Activated CD4-positive, alpha-beta T cell treated with anti-CD3 and anti-CD28 coated beads for 24 hours (primary cell): ENCODE measurements at regions not wholly inside any gene's neighbourhood (a gene's known extent, or its start where the extent isn't known, plus 50 kb on each side); places are given as distances from the start of the nearest gene placed in this dataset.

ENCODE experiments used
- DNase-seq, 2 donors: peaks; one replicate each; pipeline ENCODE4 v3.0.0-alpha.2; 2020; ENCODE audit warnings: low read depth in 2 of 2

DNA sequence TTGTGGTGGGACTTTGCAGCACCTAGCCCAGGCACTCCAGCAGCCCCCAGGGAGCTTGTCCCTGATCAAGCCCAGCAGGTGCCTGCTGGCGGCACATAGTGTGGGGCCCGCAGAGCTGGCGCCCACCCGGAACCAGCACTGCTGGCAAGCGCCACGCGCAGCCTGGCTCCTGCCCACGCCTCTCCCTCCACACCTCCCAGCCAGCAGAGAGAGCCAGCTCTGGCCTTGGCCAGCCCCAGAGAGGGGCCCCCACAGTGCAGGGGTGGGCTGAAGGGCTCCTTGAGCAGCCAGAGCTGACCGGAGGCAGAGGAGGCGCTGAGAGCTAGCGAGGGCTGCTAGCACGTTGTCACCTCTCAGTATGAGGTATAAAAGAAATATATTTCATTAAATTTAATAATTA is 716.5 kb upstream of the MAP3K7 start:
- DNase-seq = no peak

GRCh38 chr6:91299544-91300491 is 712.9 kb upstream of the MAP3K7 start:
- DNase-seq = no peak

GRCh38 chr6:91298543-91299145 is 711.8 kb upstream of the MAP3K7 start:
- DNase-seq = no peak

- DNase-seq = no peak
These were observed 706.5 kb upstream of the MAP3K7 start for GRCh38 chr6:91293395-91293794.

DNA sequence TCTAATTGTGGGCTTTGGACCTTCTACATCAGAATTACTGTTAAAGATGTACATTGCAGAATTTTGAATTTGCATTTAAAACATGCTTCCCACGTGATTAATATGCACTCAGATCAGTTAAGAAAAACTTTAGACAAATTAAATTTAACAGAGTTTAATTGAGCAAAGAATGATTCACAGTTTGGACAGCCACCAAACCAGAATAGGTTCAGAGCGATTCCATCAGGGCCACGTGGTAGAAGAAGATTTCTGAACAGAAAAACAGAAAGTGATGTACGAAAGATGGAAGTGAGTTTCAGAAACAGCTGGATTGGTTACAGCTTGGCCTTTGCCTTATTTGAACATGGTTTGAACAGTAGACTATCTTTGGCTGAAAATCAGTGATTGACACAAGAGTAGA is 704.2 kb upstream of the MAP3K7 start:
- DNase-seq = no peak

DNA sequence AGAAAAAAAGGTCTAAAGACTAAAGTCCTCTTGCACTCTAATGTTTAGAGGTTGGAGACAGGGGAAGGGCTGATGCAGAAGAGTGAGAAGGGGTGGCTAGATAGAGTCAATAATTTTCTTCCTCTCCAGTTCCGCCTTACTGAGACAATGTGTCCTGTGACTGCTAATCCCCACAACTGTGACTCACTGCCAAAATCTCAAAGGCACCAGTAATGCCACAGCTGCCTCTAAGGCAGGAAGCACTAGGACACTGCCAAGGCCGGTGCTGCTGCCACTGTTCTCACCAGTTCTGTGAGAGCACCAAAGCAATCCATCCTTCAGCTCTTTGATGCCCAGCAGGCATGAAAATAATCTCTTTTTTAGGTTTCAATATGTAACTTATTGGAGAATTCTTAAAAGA is 701.9 kb upstream of the MAP3K7 start:
- DNase-seq = no peak

GRCh38 chr6:91281901-91282300 is 695.0 kb upstream of the MAP3K7 start:
- no peak for DNase-seq

DNA sequence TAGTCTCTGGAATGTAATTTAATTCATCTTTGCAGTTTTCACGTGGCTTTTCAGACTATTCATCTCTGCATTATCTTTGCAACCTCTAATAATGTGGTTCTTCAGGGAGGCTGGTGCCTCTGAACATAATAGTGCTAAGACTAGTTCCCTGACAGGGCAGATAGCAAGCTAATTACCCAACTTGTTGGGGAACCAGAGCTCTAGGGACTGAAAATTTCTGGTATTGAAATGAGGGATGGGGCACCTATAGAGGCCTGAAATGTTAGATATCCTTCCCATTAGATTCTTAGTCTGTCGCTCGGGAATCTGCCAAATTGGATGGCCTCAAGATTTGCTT is 693.6 kb upstream of the MAP3K7 start:
- DNase-seq = no peak

DNA sequence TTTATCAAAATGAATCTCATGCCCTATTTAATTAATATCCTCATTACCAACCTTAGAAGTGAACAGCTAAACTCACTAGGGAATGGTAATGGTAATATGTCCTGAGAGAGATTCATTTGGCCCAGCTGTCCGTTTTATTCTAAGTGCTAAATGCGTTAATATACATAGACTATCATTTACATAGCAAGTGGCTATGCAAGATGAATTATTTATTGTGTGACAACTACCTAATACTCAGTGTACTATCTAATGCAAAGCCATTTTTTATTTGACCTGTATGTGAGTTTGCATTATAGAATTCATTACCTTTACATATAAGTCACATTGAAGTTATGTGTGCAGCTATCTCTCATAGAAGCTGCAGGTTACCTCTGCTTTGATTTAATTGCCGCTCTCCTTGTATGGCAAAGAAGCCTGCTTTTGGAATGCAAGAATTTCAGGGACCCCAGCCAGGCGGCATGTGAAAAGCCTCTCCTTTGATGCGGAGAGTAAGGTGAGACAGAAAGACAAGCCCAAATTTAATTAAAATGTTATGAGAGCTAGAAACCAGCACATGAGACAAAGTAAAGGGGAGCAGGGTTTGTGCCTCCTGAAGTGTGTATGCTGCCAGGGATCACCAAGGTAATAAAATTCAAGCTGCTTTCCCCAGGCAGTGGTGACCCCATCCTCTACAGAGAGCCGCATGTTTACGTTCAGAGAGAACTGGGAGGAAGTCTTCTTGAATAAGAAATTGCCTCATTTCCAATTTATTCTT is 693.0 kb upstream of the MAP3K7 start:
- no peak for DNase-seq

DNA sequence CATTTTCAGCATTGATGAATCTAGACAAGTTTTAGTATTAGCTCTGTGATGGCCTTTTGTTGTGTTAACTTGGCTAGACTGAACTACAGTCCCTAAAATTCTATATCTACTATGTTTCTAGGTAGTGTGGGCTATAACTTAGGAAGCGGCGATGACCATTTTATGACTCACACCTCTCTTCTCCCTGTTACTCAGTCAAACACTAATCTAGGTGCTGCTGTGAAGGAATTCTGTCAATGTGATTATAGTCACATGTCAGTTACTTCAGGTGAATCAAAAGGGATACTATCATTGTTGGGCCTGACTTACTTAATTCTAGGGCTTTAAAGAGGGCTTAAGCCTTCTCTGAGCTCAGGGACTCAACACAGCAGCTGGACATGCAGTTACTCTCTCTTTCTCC is 691.5 kb upstream of the MAP3K7 start:
- no peak for DNase-seq

DNA sequence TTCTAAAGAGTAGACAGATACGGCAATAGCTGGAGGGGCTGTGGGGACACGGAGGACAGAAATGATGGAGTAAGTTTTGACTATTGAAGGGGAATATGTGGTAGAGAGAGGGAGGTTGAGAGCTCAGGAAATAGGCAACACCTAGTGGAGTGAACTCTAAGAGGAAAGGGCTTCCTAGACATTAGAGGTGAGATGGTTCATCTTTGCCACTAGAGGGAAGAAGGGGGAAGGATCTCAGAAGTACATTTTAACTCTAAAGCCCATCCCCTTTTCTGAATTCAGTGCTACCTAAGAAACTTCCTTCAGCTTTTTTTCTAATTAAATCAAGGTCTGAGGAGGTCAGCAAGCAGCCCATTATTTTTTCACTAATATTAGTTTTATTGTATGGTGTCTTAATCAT is 689.4 kb upstream of the MAP3K7 start:
- no peak for DNase-seq

- no peak for DNase-seq
These were observed 686.9 kb upstream of the MAP3K7 start for GRCh38 chr6:91273729-91274128.

GRCh38 chr6:91271807-91272206 is 684.9 kb upstream of the MAP3K7 start:
- DNase-seq = no peak

DNA sequence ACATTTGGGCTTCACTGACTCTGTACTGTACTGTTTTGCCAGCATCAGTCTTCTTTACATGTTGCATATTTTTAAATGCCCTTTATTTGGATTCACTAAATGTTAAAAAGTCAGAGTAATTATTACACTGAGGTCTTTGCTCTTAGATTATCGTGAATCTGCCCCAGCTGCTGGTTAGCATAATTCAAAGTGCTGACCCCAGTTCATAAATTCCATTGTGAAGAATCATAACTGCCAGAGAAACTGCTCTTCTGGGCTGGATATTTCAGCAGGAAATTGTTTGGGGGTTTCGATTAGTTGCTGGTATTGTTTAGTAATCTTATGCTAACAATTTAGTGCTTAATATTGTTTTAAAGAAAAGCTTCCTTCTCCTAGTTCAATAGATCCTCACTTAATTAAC is 682.1 kb upstream of the MAP3K7 start:
- no peak for DNase-seq

- no peak for DNase-seq
These were observed 680.4 kb upstream of the MAP3K7 start for GRCh38 chr6:91267246-91267645.

DNA sequence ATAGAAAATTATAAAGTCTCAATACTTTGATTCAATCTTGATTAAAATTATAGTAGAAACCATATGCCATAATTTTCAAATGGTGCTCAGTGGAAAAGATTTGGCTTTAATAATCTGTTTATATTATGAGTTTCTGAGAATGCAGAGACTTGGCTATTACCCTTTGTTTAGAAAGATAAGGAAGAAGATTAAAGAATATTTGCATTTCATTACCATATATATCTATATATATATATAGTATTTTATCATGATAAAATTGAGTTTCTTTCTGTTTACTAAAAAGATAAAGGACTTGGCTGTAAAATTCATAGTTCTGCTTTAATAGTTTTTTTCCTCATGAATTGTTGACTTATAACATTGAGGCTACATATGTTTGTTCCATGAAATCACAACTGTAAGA is 679.3 kb upstream of the MAP3K7 start:
- no peak for DNase-seq

GRCh38 chr6:91243436-91243835 is 656.6 kb upstream of the MAP3K7 start:
- DNase-seq = no peak

- DNase-seq = no peak
These were observed 655.7 kb upstream of the MAP3K7 start for GRCh38 chr6:91242614-91242949.

GRCh38 chr6:91241946-91242613 is 655.2 kb upstream of the MAP3K7 start:
- DNase-seq = no peak

GRCh38 chr6:91240878-91241603 is 654.2 kb upstream of the MAP3K7 start:
- no peak for DNase-seq

DNA sequence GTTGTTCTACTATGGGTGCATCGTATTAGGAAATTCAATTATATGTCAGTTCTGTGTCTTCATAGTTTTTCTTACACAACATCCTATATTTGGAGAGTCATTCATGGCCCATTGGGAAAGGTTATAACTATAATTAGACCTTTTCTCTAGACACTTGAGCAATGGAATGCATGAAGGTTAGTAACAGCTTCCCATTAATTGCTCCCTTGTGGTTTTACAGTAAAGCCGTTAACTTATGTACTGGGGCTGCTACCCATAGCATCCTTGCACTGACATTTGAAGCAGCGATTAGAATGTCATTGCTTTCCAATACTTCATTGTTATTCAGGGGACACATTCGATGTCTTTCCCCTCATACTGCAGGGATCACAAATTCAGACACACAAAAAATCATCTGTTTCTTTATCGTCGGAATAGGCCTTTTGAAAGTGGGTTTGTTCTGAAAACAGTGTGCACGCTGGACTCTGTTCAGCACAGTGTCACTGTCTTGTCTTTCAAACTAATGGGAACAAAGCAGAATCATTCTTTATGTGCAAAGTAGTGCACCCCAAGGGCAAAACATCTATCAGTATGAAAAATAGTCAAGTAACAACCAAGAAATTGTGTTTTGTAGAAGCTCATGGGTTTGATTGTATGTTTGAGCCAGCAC is 634.3 kb upstream of the MAP3K7 start:
- no peak for DNase-seq
